ENCODE measurements at regions not wholly inside any gene's neighbourhood (a gene's known extent, or its start where the extent isn't known, plus 50 kb on each side); places are given as distances from the start of the nearest gene placed in this dataset.

DNA sequence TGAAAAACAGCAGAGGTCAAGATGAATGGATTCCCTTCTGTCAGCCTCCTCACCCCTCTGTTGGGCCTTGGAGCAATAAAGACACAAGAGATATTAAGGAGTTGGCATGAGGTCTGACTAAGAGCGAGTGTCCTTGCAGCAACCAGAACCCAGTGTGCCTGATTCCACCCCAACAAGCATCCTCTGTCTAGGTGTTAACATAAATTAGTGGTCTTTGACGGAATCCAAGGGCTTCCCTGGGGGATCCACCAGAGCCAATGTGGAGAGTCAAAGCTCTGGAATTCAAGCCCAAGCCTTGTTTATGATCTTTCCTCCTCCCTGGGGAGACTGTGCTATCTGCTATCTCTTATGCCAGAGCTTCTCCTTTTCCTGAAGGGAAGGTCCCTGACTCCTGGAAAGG is 128.1 kb upstream of the SMIM23 start:
- peaks cover 5% of the 10 kb centered on the region for H3K9me3 Mint-ChIP-seq (ENCODE audit: low read depth)
- H3K27ac Mint-ChIP-seq: no peak overlapping the region
- H3K4me1 Mint-ChIP-seq (ENCODE audit: low read depth): no peaks in the 10 kb centered on the region
- TF ChIP-seq, protein P1, sequence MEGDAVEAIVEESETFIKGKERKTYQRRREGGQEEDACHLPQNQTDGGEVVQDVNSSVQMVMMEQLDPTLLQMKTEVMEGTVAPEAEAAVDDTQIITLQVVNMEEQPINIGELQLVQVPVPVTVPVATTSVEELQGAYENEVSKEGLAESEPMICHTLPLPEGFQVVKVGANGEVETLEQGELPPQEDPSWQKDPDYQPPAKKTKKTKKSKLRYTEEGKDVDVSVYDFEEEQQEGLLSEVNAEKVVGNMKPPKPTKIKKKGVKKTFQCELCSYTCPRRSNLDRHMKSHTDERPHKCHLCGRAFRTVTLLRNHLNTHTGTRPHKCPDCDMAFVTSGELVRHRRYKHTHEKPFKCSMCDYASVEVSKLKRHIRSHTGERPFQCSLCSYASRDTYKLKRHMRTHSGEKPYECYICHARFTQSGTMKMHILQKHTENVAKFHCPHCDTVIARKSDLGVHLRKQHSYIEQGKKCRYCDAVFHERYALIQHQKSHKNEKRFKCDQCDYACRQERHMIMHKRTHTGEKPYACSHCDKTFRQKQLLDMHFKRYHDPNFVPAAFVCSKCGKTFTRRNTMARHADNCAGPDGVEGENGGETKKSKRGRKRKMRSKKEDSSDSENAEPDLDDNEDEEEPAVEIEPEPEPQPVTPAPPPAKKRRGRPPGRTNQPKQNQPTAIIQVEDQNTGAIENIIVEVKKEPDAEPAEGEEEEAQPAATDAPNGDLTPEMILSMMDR (IDR thresholded peaks at IDR 0.05; ENCODE audit: unreplicated experiment): no peak
- no peak overlapping the region for H3K4me3 Mint-ChIP-seq (ENCODE audit: low read depth)
- H3K36me3 Mint-ChIP-seq (ENCODE audit: insufficient read depth): no peaks in the 10 kb centered on the region
- no peak for DNase-seq (ENCODE audit: low spot score, unreplicated experiment)
- H3K27me3 Mint-ChIP-seq: no peaks in the 10 kb centered on the region

- no peak overlapping the region for H3K4me3 Mint-ChIP-seq (ENCODE audit: low read depth)
- no peaks in the 10 kb centered on the region for H3K36me3 Mint-ChIP-seq (ENCODE audit: insufficient read depth)
- H3K9me3 Mint-ChIP-seq (ENCODE audit: low read depth): no peaks in the 10 kb centered on the region
- H3K4me1 Mint-ChIP-seq (ENCODE audit: low read depth): no peaks in the 10 kb centered on the region
- no peak for DNase-seq (ENCODE audit: low spot score, unreplicated experiment)
- TF ChIP-seq, protein P1 (IDR thresholded peaks at IDR 0.05; ENCODE audit: unreplicated experiment): no peak
- no peak overlapping the region for H3K27ac Mint-ChIP-seq
- no peaks in the 10 kb centered on the region for H3K27me3 Mint-ChIP-seq
These were observed 125.7 kb upstream of the SMIM23 start for GRCh38 chr5:171659896-171660295.

DNA sequence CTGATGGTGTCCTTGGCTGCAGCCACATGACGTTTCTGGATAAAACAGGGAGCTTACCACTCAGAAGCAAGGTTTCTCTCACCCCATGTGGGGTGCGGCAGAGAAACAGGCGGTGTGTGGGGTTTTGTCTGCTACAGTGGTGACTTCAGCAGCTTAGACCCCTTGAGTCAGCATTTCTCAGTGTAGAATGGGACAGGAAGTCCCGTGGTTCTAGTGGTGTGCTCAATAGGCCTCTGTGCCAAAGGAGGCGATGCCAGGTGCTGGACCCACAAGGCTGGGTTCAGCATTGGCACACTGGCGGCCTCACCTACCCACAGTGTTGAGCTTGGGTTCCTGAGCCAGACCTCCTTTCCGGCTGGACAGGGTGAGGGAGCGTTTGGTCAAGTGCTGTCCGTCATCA is 125.2 kb upstream of the SMIM23 start:
- Mint-ChIP-seq H3K9me3 (ENCODE audit: low read depth) (no peaks in the 10 kb centered on the region), H3K4me3 (ENCODE audit: low read depth) (no peak overlapping the region), H3K36me3 (ENCODE audit: insufficient read depth) (no peaks in the 10 kb centered on the region), H3K27ac (no peak overlapping the region), H3K27me3 (no peaks in the 10 kb centered on the region), H3K4me1 (ENCODE audit: low read depth) (no peaks in the 10 kb centered on the region)
- DNase-seq (ENCODE audit: low spot score, unreplicated experiment): no peak
- TF ChIP-seq, protein P1 (IDR thresholded peaks at IDR 0.05; ENCODE audit: unreplicated experiment): no peak

DNA sequence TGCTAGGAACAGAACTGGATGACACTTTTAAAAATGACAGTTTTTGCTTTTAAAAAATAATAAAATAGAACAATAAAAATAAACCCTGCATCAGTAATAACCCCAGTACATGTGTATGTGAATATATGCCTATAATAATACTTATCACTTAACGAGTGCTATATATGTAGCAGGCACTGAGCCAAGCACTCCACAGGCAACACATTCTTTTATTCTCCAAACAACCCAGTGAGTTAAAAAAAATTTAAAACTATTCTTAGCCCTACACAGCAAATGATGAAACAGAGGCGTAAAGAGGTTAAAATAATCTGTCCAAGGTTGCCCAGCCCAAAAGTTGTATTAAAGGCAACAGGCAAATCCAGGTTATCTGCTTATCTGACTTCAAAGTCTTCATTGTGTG is 124.5 kb upstream of the SMIM23 start:
- DNase-seq (ENCODE audit: low spot score, unreplicated experiment): no peak
- TF ChIP-seq, protein P1 (IDR thresholded peaks at IDR 0.05; ENCODE audit: unreplicated experiment): no peak
- no peaks in the 10 kb centered on the region for H3K4me1 Mint-ChIP-seq (ENCODE audit: low read depth)
- no peaks in the 10 kb centered on the region for H3K27me3 Mint-ChIP-seq
- H3K4me3 Mint-ChIP-seq (ENCODE audit: low read depth): no peak overlapping the region
- H3K9me3 Mint-ChIP-seq (ENCODE audit: low read depth): no peaks in the 10 kb centered on the region
- no peak overlapping the region for H3K27ac Mint-ChIP-seq
- no peaks in the 10 kb centered on the region for H3K36me3 Mint-ChIP-seq (ENCODE audit: insufficient read depth)

GRCh38 chr5:171663311-171664085 is 122.1 kb upstream of the SMIM23 start:
- Mint-ChIP-seq H3K27ac (no peak overlapping the region), H3K4me3 (ENCODE audit: low read depth) (no peak overlapping the region), H3K9me3 (ENCODE audit: low read depth) (no peaks in the 10 kb centered on the region), H3K36me3 (ENCODE audit: insufficient read depth) (no peaks in the 10 kb centered on the region), H3K4me1 (ENCODE audit: low read depth) (no peaks in the 10 kb centered on the region), H3K27me3 (peaks cover 2% of the 10 kb centered on the region)
- no peak for DNase-seq (ENCODE audit: low spot score, unreplicated experiment)
- TF ChIP-seq, protein P1 (IDR thresholded peaks at IDR 0.05; ENCODE audit: unreplicated experiment): no peak
